HCT116 (cell line): ENCODE measurements at regions not wholly inside any gene's neighbourhood (a gene's known extent, or its start where the extent isn't known, plus 50 kb on each side); places are given as distances from the start of the nearest gene placed in this dataset.

Experiments
- ATF3 ChIP-seq: IDR thresholded peaks from 2 replicates; pipeline ENCODE4 v1.6.1; 2012
- CBX3 ChIP-seq: IDR thresholded peaks from 2 replicates; pipeline ENCODE4 v1.6.1; 2012; ENCODE audit warnings: low read depth
- CEBPB ChIP-seq: IDR thresholded peaks from 2 replicates; pipeline ENCODE4 v1.6.1; 2012; ENCODE audit warnings: low read depth
- CTCF ChIP-seq, 3 experiments: fragments of 200-600 bp in 1 of 3; sonication (generic) in 1 of 3; IDR thresholded peaks in 2 of 3; conservative IDR thresholded peaks in 1 of 3; 2 replicates each; pipeline ENCODE4 v1.5.1; 2012 to 2017; ENCODE audit warnings: low read depth in 2 of 3, low read length in 2 of 3, antibody characterized with exemption in 1 of 3, borderline replicate concordance in 1 of 3, control low read depth in 1 of 3, mild to moderate bottlenecking in 1 of 3, mixed read lengths in 1 of 3, mixed run types in 1 of 3, moderate library complexity in 1 of 3; ENCODE audit not compliant: insufficient read depth in 1 of 3
- EZH2 ChIP-seq: fragments of 200-600 bp; sonication (generic); IDR thresholded peaks from 2 replicates; pipeline ENCODE4 v1.6.1; 2017; ENCODE audit warnings: antibody characterized with exemption, mixed run types
- JUND ChIP-seq: IDR thresholded peaks from 2 replicates; pipeline ENCODE4 v1.6.1; 2012
- MAX ChIP-seq: IDR thresholded peaks from 2 replicates; pipeline ENCODE4 v1.6.1; 2012
- POLR2A ChIP-seq: IDR thresholded peaks from 2 replicates; pipeline ENCODE4 v1.7.0; 2011; ENCODE audit warnings: borderline replicate concordance; ENCODE audit not compliant: insufficient read depth, insufficient read length; ENCODE audit errors: extremely low read depth
- POLR2AphosphoS5 ChIP-seq: IDR thresholded peaks from 2 replicates; pipeline ENCODE4 v1.6.1; 2011; ENCODE audit warnings: mild to moderate bottlenecking, low read depth, low read length, moderate library complexity
- RAD21 ChIP-seq: IDR thresholded peaks from 2 replicates; pipeline ENCODE4 v1.6.1; 2012; ENCODE audit warnings: low read depth, mild to moderate bottlenecking
- REST ChIP-seq: IDR thresholded peaks from 2 replicates; pipeline ENCODE4 v1.6.1; 2012; ENCODE audit warnings: low read depth
- SIN3A ChIP-seq: IDR thresholded peaks from 2 replicates; pipeline ENCODE4 v1.6.1; 2012; ENCODE audit warnings: low read depth
- ZFX ChIP-seq: fragments of 450-650 bp; IDR thresholded peaks from 2 replicates; pipeline ENCODE4 v1.6.1; 2017

- TF ChIP-seq EZH2 (no peak), POLR2A (no peak), CTCF (IDR thresholded peaks at IDR 0.05 in 2 of 3, conservative IDR thresholded peaks at IDR 0.05 in 1 of 3; ENCODE audit: borderline replicate concordance in 1 of 3, insufficient read depth in 1 of 3, low read depth in 2 of 3, low read length in 2 of 3) (no peak), POLR2AphosphoS5 (no peak), RAD21 (no peak), CBX3 (no peak), SIN3A (no peak), JUND (no peak), CEBPB (no peak), REST (no peak), ZFX (no peak), ATF3 (no peak), MAX (no peak)
Observed at GRCh38 chr3:106750092-106750491, 627.1 kb upstream of the CCDC54 start.
